ENCODE measurements at regions not wholly inside any gene's neighbourhood (a gene's known extent, or its start where the extent isn't known, plus 50 kb on each side); places are given as distances from the start of the nearest gene placed in this dataset.

DNA sequence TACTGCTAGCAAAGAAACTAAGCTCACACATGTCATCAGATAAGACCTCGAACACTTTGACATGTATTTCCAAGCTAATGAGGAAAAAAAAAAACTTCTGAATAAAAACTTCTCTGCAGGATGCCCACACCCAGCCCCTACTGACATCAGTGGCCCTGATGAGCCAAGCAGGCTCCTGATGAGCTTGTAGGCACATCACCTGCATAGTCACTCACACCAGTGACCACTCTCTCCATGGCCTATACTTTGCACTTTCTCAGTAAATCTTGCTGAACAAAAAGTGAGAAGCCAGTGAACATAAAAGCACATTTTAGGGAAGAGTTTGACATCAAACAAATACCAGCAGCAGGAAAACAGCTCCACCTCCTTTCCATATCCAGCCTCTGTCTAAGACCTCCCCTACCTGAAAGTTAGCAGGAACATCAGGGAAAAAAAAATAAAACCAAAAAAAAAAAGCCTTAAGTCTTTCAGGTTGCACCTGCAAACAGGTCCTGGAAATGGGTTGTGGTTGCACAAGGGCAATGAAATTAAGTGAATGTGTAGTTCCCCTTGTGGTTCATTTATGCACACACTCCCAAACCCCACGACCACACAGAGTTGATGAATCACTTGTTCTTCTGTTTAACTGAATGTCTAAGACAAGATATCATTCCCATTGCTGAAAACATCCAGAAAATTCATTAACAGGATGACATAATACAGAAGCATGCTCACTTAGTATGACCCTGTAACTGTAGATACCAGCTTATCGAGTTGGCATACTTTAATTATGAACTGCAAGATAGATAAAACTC, 205.2 kb upstream of the PDE1C start:
- Histone ChIP-seq H3K9me3 (ENCODE audit: low read depth) (no peaks in the 10 kb centered on the region), H3K4me1 (ENCODE audit: insufficient read depth) (no peaks in the 10 kb centered on the region), H3K27me3 (replicated peaks; ENCODE audit: insufficient read depth) (no peaks in the 10 kb centered on the region), H3K9me2 (ENCODE audit: insufficient read depth) (no peaks in the 10 kb centered on the region), H3K4me2 (ENCODE audit: unreplicated experiment) (no peak overlapping the region), H3K79me2 (ENCODE audit: insufficient read depth) (no peaks in the 10 kb centered on the region), H4K20me1 (ENCODE audit: insufficient read depth) (no peaks in the 10 kb centered on the region), H3K4me3 (no peak overlapping the region), H3K36me3 (ENCODE audit: low read depth) (no peaks in the 10 kb centered on the region), H2AFZ (no peak overlapping the region), H3K9ac (no peak overlapping the region), H3F3A (ENCODE audit: insufficient read depth) (no peaks in the 10 kb centered on the region), H3K27ac (no peak overlapping the region)
- whole genome bisulfite sequencing, 2 experiments (ENCODE audit: low coverage in 1 of 2, low lambda C conversion rate in 2 of 2, missing lambda C conversion rate in 2 of 2), result 6 to 7% methylated on average over 3 of the region's 3 CpGs
- no peak for TF ChIP-seq EZH2phosphoT487 (IDR thresholded peaks at IDR 0.05; ENCODE audit: insufficient read depth, low read depth)
- TF ChIP-seq EZH2 (IDR thresholded peaks at IDR 0.05; ENCODE audit: insufficient read depth, poor library complexity, severe bottlenecking), result no peak
- no peak for DNase-seq
- in situ Hi-C loops (cut with MboI), result no loop called here

GRCh38 chr7:32273297-32273696, 203.1 kb upstream of the PDE1C start:
- no peaks in the 10 kb centered on the region for H3K36me3 ChIP-seq (ENCODE audit: low read depth)
- H3K27me3 ChIP-seq (replicated peaks; ENCODE audit: insufficient read depth), result no peaks in the 10 kb centered on the region
- H2AFZ ChIP-seq, result no peak overlapping the region
- no peak overlapping the region for H3K4me3 ChIP-seq
- H3K9me2 ChIP-seq (ENCODE audit: insufficient read depth), result no peaks in the 10 kb centered on the region
- 28 to 47% methylated on average over 1 of the region's 1 CpG for WGBS, 2 experiments (ENCODE audit: low coverage in 1 of 2, low lambda C conversion rate in 2 of 2, missing lambda C conversion rate in 2 of 2)
- H3K79me2 ChIP-seq (ENCODE audit: insufficient read depth), result no peaks in the 10 kb centered on the region
- H4K20me1 ChIP-seq (ENCODE audit: insufficient read depth), result no peaks in the 10 kb centered on the region
- H3K27ac ChIP-seq, result no peak overlapping the region
- no peak for DNase-seq
- H3K4me2 ChIP-seq (ENCODE audit: unreplicated experiment), result no peak overlapping the region
- H3F3A ChIP-seq (ENCODE audit: insufficient read depth), result no peaks in the 10 kb centered on the region
- TF ChIP-seq EZH2 (IDR thresholded peaks at IDR 0.05; ENCODE audit: insufficient read depth, poor library complexity, severe bottlenecking), result no peak
- TF ChIP-seq EZH2phosphoT487 (IDR thresholded peaks at IDR 0.05; ENCODE audit: insufficient read depth, low read depth), result no peak
- no peak overlapping the region for H3K9ac ChIP-seq
- H3K4me1 ChIP-seq (ENCODE audit: insufficient read depth), result no peaks in the 10 kb centered on the region
- no peaks in the 10 kb centered on the region for H3K9me3 ChIP-seq (ENCODE audit: low read depth)
- in situ Hi-C loops (cut with MboI), result no loop called here

GRCh38 chr7:32266932-32267475, 196.8 kb upstream of the PDE1C start:
- no peak overlapping the region for H3K27ac ChIP-seq
- no peaks in the 10 kb centered on the region for H3K9me3 ChIP-seq (ENCODE audit: low read depth)
- no peak overlapping the region for H2AFZ ChIP-seq
- no peaks in the 10 kb centered on the region for H3K4me1 ChIP-seq (ENCODE audit: insufficient read depth)
- in situ Hi-C loops (cut with MboI), result no loop called here
- no peak overlapping the region for H3K4me2 ChIP-seq (ENCODE audit: unreplicated experiment)
- 21 to 22% methylated on average over 15 to 16 of the region's 16 CpGs for WGBS, 2 experiments (ENCODE audit: low coverage in 1 of 2, low lambda C conversion rate in 2 of 2, missing lambda C conversion rate in 2 of 2)
- no peaks in the 10 kb centered on the region for H3K36me3 ChIP-seq (ENCODE audit: low read depth)
- H3K27me3 ChIP-seq (replicated peaks; ENCODE audit: insufficient read depth), result no peaks in the 10 kb centered on the region
- no peak overlapping the region for H3K9ac ChIP-seq
- H3K79me2 ChIP-seq (ENCODE audit: insufficient read depth), result no peaks in the 10 kb centered on the region
- no peaks in the 10 kb centered on the region for H3K9me2 ChIP-seq (ENCODE audit: insufficient read depth)
- H3K4me3 ChIP-seq, result no peak overlapping the region
- no peak for DNase-seq
- TF ChIP-seq EZH2 (IDR thresholded peaks at IDR 0.05; ENCODE audit: insufficient read depth, poor library complexity, severe bottlenecking) (no peak), EZH2phosphoT487 (IDR thresholded peaks at IDR 0.05; ENCODE audit: insufficient read depth, low read depth) (no peak)
- no peaks in the 10 kb centered on the region for H4K20me1 ChIP-seq (ENCODE audit: insufficient read depth)
- no peaks in the 10 kb centered on the region for H3F3A ChIP-seq (ENCODE audit: insufficient read depth)

DNA sequence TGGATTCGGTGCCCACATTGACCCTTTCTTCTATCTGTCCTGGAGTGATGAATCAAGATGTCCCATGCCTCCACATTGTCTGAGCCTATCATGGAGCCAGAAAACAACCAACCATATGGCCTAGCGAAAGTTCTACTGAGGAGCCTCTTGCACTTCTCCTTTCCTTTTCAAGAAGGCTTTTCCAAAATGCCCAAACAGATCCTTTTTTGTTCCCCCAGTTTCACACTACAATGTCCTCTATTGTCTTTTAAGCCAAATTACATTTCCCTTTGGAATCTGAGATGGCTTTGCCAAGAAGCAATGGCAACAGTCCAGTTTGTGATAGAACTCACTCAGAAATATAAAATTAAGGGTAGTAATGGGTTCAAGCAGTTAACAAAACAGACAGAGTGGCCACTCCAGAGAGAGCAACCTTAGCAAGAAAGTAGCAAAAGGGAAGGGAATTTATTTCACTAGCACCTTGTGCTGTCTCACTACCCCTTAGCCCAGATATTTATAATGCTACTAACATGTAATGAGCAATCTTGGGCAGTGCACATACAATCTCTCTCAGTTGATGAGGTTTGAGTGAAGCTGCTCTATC, 194.6 kb upstream of the PDE1C start:
- in situ Hi-C loops (cut with MboI), result no loop called here
- no peaks in the 10 kb centered on the region for H3F3A ChIP-seq (ENCODE audit: insufficient read depth)
- H3K27ac ChIP-seq, result no peak overlapping the region
- no peaks in the 10 kb centered on the region for H3K79me2 ChIP-seq (ENCODE audit: insufficient read depth)
- H3K4me2 ChIP-seq (ENCODE audit: unreplicated experiment), result no peak overlapping the region
- H4K20me1 ChIP-seq (ENCODE audit: insufficient read depth), result no peaks in the 10 kb centered on the region
- H2AFZ ChIP-seq, result no peak overlapping the region
- 19 to 24% methylated on average over 2 of the region's 2 CpGs for WGBS, 2 experiments (ENCODE audit: low coverage in 1 of 2, low lambda C conversion rate in 2 of 2, missing lambda C conversion rate in 2 of 2)
- H3K27me3 ChIP-seq (replicated peaks; ENCODE audit: insufficient read depth), result no peaks in the 10 kb centered on the region
- DNase-seq, result no peak
- H3K9me2 ChIP-seq (ENCODE audit: insufficient read depth), result no peaks in the 10 kb centered on the region
- H3K4me1 ChIP-seq (ENCODE audit: insufficient read depth), result no peaks in the 10 kb centered on the region
- no peaks in the 10 kb centered on the region for H3K36me3 ChIP-seq (ENCODE audit: low read depth)
- H3K4me3 ChIP-seq, result no peak overlapping the region
- no peaks in the 10 kb centered on the region for H3K9me3 ChIP-seq (ENCODE audit: low read depth)
- no peak for TF ChIP-seq EZH2 (IDR thresholded peaks at IDR 0.05; ENCODE audit: insufficient read depth, poor library complexity, severe bottlenecking)
- no peak for TF ChIP-seq EZH2phosphoT487 (IDR thresholded peaks at IDR 0.05; ENCODE audit: insufficient read depth, low read depth)
- H3K9ac ChIP-seq, result no peak overlapping the region
